T47D (cell line): ENCODE measurements at regions not wholly inside any gene's neighbourhood (a gene's known extent, or its start where the extent isn't known, plus 50 kb on each side); places are given as distances from the start of the nearest gene placed in this dataset.

Experiments
- DNase-seq, 2 experiments: peaks; one replicate each; pipeline versions ENCODE4 v3.0.0 to v3.0.0-alpha.2; 2011 to 2012; ENCODE audit warnings: low read depth in 1 of 2, low spot score in 1 of 2
- JUND ChIP-seq: IDR thresholded peaks from 2 replicates; pipeline ENCODE4 v1.6.1; 2012; ENCODE audit warnings: low read depth
- in situ Hi-C: cut with HindIII; loops from 2 replicates; pipeline ENCODE4 v1.10.0; 2016; ENCODE audit warnings: low sequenced_read_pairs, low pct_unique_long_range_greater_than_20kb

- DNase-seq: no peak
- no peak for TF ChIP-seq JUND
- in situ Hi-C loops: no loop called here
Observed at GRCh38 chr3:64852738-64853137, 164.9 kb upstream of the ADAMTS9 start.

GRCh38 chr3:64848822-64849221 is 161.0 kb upstream of the ADAMTS9 start:
- no peak for TF ChIP-seq JUND
- in situ Hi-C loops: no loop called here
- DNase-seq: no peak

GRCh38 chr3:64848127-64848800 is 160.5 kb upstream of the ADAMTS9 start:
- in situ Hi-C loops: no loop called here
- no peak for DNase-seq
- TF ChIP-seq JUND: no peak

GRCh38 chr3:64844558-64844957 is 156.8 kb upstream of the ADAMTS9 start:
- no peak for DNase-seq
- no peak for TF ChIP-seq JUND
- in situ Hi-C loops: no loop called here

GRCh38 chr3:64837986-64838735 is 150.4 kb upstream of the ADAMTS9 start:
- no peak for TF ChIP-seq JUND
- no peak for DNase-seq
- in situ Hi-C loops: no loop called here

- DNase-seq: no peak
- no peak for TF ChIP-seq JUND
- in situ Hi-C loops: no loop called here
Observed at GRCh38 chr3:64837126-64837738, 149.4 kb upstream of the ADAMTS9 start.

GRCh38 chr3:64836097-64836496 is 148.3 kb upstream of the ADAMTS9 start:
- in situ Hi-C loops: no loop called here
- no peak for TF ChIP-seq JUND
- no peak for DNase-seq

- no peak for DNase-seq
Observed at GRCh38 chr3:64832098-64832497, 144.3 kb upstream of the ADAMTS9 start.

GRCh38 chr3:64830681-64831080 is 142.9 kb upstream of the ADAMTS9 start:
- no peak for TF ChIP-seq JUND
- no peak for DNase-seq
- in situ Hi-C loops: no loop called here

More at GRCh38 chr3:64832098-64832497, 144.3 kb upstream of the ADAMTS9 start:
- in situ Hi-C loops: no loop called here
- TF ChIP-seq JUND: no peak

GRCh38 chr3:64829331-64829730 is 141.5 kb upstream of the ADAMTS9 start:
- no peak for DNase-seq
- in situ Hi-C loops: no loop called here
- no peak for TF ChIP-seq JUND

- DNase-seq: no peak
- in situ Hi-C loops: no loop called here
- no peak for TF ChIP-seq JUND
Observed at GRCh38 chr3:64828276-64828675, 140.5 kb upstream of the ADAMTS9 start.

- DNase-seq: no peak
- in situ Hi-C loops: no loop called here
- no peak for TF ChIP-seq JUND
Observed at GRCh38 chr3:64827431-64827830, 139.6 kb upstream of the ADAMTS9 start.

GRCh38 chr3:64827019-64827418 is 139.2 kb upstream of the ADAMTS9 start:
- in situ Hi-C loops: no loop called here
- no peak for TF ChIP-seq JUND
- no peak for DNase-seq
